ENCODE measurements at regions not wholly inside any gene's neighbourhood (a gene's known extent, or its start where the extent isn't known, plus 50 kb on each side); places are given as distances from the start of the nearest gene placed in this dataset.

- TF ChIP-seq, protein P1, sequence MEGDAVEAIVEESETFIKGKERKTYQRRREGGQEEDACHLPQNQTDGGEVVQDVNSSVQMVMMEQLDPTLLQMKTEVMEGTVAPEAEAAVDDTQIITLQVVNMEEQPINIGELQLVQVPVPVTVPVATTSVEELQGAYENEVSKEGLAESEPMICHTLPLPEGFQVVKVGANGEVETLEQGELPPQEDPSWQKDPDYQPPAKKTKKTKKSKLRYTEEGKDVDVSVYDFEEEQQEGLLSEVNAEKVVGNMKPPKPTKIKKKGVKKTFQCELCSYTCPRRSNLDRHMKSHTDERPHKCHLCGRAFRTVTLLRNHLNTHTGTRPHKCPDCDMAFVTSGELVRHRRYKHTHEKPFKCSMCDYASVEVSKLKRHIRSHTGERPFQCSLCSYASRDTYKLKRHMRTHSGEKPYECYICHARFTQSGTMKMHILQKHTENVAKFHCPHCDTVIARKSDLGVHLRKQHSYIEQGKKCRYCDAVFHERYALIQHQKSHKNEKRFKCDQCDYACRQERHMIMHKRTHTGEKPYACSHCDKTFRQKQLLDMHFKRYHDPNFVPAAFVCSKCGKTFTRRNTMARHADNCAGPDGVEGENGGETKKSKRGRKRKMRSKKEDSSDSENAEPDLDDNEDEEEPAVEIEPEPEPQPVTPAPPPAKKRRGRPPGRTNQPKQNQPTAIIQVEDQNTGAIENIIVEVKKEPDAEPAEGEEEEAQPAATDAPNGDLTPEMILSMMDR (IDR thresholded peaks at IDR 0.05 in 4 of 5, conservative IDR thresholded peaks at IDR 0.05 in 1 of 5): no peak
- TF ChIP-seq POLR2A (IDR thresholded peaks at IDR 0.05): no peak
Observed at GRCh38 chr16:5753381-5753780, 655.8 kb upstream of the EEF2KMT start.
